Subcutaneous abdominal adipose tissue (tissue), 5 donors: ENCODE measurements at regions not wholly inside any gene's neighbourhood (a gene's known extent, or its start where the extent isn't known, plus 50 kb on each side); places are given as distances from the start of the nearest gene placed in this dataset.
"Not testable (repeated sequence)": the region's sequence is repeated elsewhere in the genome, so short reads cannot be mapped to it uniquely, and the experiment has no call there.

Experiments
- H3K27ac ChIP-seq: one replicate; pipeline ENCODE4 v1.7.0; 2013; ENCODE audit warnings: low read depth, mild to moderate bottlenecking, inconsistent platforms, low read length, moderate library complexity
- H3K27me3 ChIP-seq, 5 donors: one replicate each; pipeline ENCODE4 v1.7.0; 2013; ENCODE audit warnings: low read length in 5 of 5, inconsistent platforms in 1 of 5; ENCODE audit not compliant: control insufficient read depth in 5 of 5, insufficient read depth in 4 of 5
- H3K36me3 ChIP-seq, 5 donors: one replicate each; pipeline ENCODE4 v1.7.0; 2013; ENCODE audit warnings: low read length in 5 of 5; ENCODE audit not compliant: control insufficient read depth in 5 of 5, insufficient read depth in 5 of 5
- H3K4me1 ChIP-seq, 5 donors: one replicate each; pipeline ENCODE4 v1.7.0; 2013; ENCODE audit warnings: low read length in 5 of 5, mild to moderate bottlenecking in 3 of 5, moderate library complexity in 1 of 5; ENCODE audit not compliant: control insufficient read depth in 5 of 5, insufficient read depth in 5 of 5
- H3K4me3 ChIP-seq, 5 donors: one replicate each; pipeline ENCODE4 v1.7.0; 2013; ENCODE audit warnings: low read length in 5 of 5, low read depth in 1 of 5
- H3K9ac ChIP-seq, 5 donors: one replicate each; pipeline ENCODE4 v1.7.0; 2013; ENCODE audit warnings: low read length in 5 of 5, mild to moderate bottlenecking in 4 of 5, moderate library complexity in 3 of 5
- H3K9me3 ChIP-seq, 5 donors: one replicate each; pipeline ENCODE4 v1.7.0; 2013; ENCODE audit warnings: low read length in 5 of 5; ENCODE audit not compliant: control insufficient read depth in 5 of 5
- donor health status: healthy.
- donor health status: healthy.
- donor health status: healthy.
- donor health status: healthy.
- donor health status: healthy.

GRCh38 chr19:5275668-5276067 lies 64.9 kb downstream of the PTPRS start:
- not testable (repeated sequence) for H3K9ac ChIP-seq, H3K9me3 ChIP-seq, H3K27me3 ChIP-seq, H3K27ac ChIP-seq, H3K4me3 ChIP-seq
- peaks cover 3 to 44% (median 28%) of the 10 kb centered on the region in 5 donors for H3K36me3 ChIP-seq
- H3K4me1 ChIP-seq = peaks cover 0 to 15% (median 7%) of the 10 kb centered on the region in 5 donors

- Histone ChIP-seq H3K27ac (no peak overlapping the region), H3K4me1 (peaks cover 0 to 8% (median 3%) of the 10 kb centered on the region in 5 donors), H3K9ac (no peak overlapping the region), H3K4me3 (no peak overlapping the region), H3K36me3 (peaks cover 3 to 51% (median 32%) of the 10 kb centered on the region in 5 donors), H3K9me3 (no peaks in the 10 kb centered on the region), H3K27me3 (no peaks in the 10 kb centered on the region)
Measured at GRCh38 chr19:5273782-5274181, 66.8 kb downstream of the PTPRS start.

- H3K27ac ChIP-seq = no peak overlapping the region
- peaks cover 3 to 50% (median 35%) of the 10 kb centered on the region in 5 donors for H3K36me3 ChIP-seq
- H3K4me1 ChIP-seq = no peaks in the 10 kb centered on the region
- H3K9ac ChIP-seq = no peak overlapping the region
- no peak overlapping the region for H3K4me3 ChIP-seq
- H3K9me3 ChIP-seq = no peaks in the 10 kb centered on the region
- H3K27me3 ChIP-seq = no peaks in the 10 kb centered on the region
Measured at GRCh38 chr19:5271145-5271544, 69.5 kb downstream of the PTPRS start.

- no peaks in the 10 kb centered on the region for H3K27me3 ChIP-seq
- no peaks in the 10 kb centered on the region for H3K4me1 ChIP-seq
- H3K27ac ChIP-seq = no peak overlapping the region
- H3K9me3 ChIP-seq = no peaks in the 10 kb centered on the region
- peaks cover 3 to 51% (median 37%) of the 10 kb centered on the region in 5 donors for H3K36me3 ChIP-seq
- no peak overlapping the region for H3K4me3 ChIP-seq
- no peak overlapping the region for H3K9ac ChIP-seq
Measured at GRCh38 chr19:5269926-5270325, 70.7 kb downstream of the PTPRS start.

GRCh38 chr19:5269279-5269678 lies 71.3 kb downstream of the PTPRS start:
- H3K27me3 ChIP-seq = no peaks in the 10 kb centered on the region
- H3K9me3 ChIP-seq = no peaks in the 10 kb centered on the region

GRCh38 chr19:5268801-5269200 lies 71.8 kb downstream of the PTPRS start:
- Histone ChIP-seq H3K4me3 (no peak overlapping the region), H3K4me1 (no peaks in the 10 kb centered on the region), H3K9me3 (no peaks in the 10 kb centered on the region), H3K9ac (no peak overlapping the region), H3K27ac (no peak overlapping the region), H3K36me3 (peaks cover 3 to 54% (median 41%) of the 10 kb centered on the region in 5 donors), H3K27me3 (no peaks in the 10 kb centered on the region)

More at GRCh38 chr19:5269279-5269678, 71.3 kb downstream of the PTPRS start:
- Histone ChIP-seq H3K9ac (no peak overlapping the region), H3K4me3 (no peak overlapping the region), H3K36me3 (peaks cover 3 to 53% (median 39%) of the 10 kb centered on the region in 5 donors), H3K4me1 (no peaks in the 10 kb centered on the region), H3K27ac (no peak overlapping the region)

GRCh38 chr19:5265260-5265659 lies 75.4 kb downstream of the PTPRS start:
- no peaks in the 10 kb centered on the region for H3K9me3 ChIP-seq
- no peak overlapping the region for H3K27ac ChIP-seq
- no peaks in the 10 kb centered on the region for H3K4me1 ChIP-seq
- H3K27me3 ChIP-seq = no peaks in the 10 kb centered on the region
- H3K9ac ChIP-seq = no peak overlapping the region
- H3K36me3 ChIP-seq = peaks cover 0 to 52% (median 46%) of the 10 kb centered on the region in 5 donors
- H3K4me3 ChIP-seq = no peak overlapping the region

- no peak overlapping the region for H3K4me3 ChIP-seq
- H3K4me1 ChIP-seq = no peaks in the 10 kb centered on the region
- H3K9ac ChIP-seq = no peak overlapping the region
- no peak overlapping the region for H3K27ac ChIP-seq
- no peaks in the 10 kb centered on the region for H3K9me3 ChIP-seq
- H3K36me3 ChIP-seq = peaks cover under 1 to 57% (median 46%) of the 10 kb centered on the region in 5 donors
- no peaks in the 10 kb centered on the region for H3K27me3 ChIP-seq
Measured at GRCh38 chr19:5264453-5264852, 76.2 kb downstream of the PTPRS start.

GRCh38 chr19:5263615-5264014 lies 77.0 kb downstream of the PTPRS start:
- Histone ChIP-seq H3K9ac (no peak overlapping the region), H3K36me3 (peaks cover 9 to 55% (median 43%) of the 10 kb centered on the region in 5 donors), H3K9me3 (no peaks in the 10 kb centered on the region), H3K27me3 (no peaks in the 10 kb centered on the region), H3K4me3 (no peak overlapping the region), H3K27ac (no peak overlapping the region), H3K4me1 (no peaks in the 10 kb centered on the region)

- H3K9me3 ChIP-seq = no peaks in the 10 kb centered on the region
- H3K9ac ChIP-seq = no peak overlapping the region
- no peaks in the 10 kb centered on the region for H3K27me3 ChIP-seq
- H3K4me1 ChIP-seq = no peaks in the 10 kb centered on the region
- H3K27ac ChIP-seq = no peak overlapping the region
- no peak overlapping the region for H3K4me3 ChIP-seq
- peaks cover 11 to 62% (median 47%) of the 10 kb centered on the region in 5 donors for H3K36me3 ChIP-seq
Measured at GRCh38 chr19:5262721-5263120, 77.9 kb downstream of the PTPRS start.
